NCI-H2196 (cell line): ENCODE measurements at regions not wholly inside any gene's neighbourhood (a gene's known extent, or its start where the extent isn't known, plus 50 kb on each side); places are given as distances from the start of the nearest gene placed in this dataset.
"Not testable (repeated sequence)": the region's sequence is repeated elsewhere in the genome, so short reads cannot be mapped to it uniquely, and the experiment has no call there.

Experiments
- DNase-seq: peaks from one replicate; lab custom pipeline; 2025; ENCODE audit not compliant: unreplicated experiment; lab: John Stamatoyannopoulos, UW

DNA sequence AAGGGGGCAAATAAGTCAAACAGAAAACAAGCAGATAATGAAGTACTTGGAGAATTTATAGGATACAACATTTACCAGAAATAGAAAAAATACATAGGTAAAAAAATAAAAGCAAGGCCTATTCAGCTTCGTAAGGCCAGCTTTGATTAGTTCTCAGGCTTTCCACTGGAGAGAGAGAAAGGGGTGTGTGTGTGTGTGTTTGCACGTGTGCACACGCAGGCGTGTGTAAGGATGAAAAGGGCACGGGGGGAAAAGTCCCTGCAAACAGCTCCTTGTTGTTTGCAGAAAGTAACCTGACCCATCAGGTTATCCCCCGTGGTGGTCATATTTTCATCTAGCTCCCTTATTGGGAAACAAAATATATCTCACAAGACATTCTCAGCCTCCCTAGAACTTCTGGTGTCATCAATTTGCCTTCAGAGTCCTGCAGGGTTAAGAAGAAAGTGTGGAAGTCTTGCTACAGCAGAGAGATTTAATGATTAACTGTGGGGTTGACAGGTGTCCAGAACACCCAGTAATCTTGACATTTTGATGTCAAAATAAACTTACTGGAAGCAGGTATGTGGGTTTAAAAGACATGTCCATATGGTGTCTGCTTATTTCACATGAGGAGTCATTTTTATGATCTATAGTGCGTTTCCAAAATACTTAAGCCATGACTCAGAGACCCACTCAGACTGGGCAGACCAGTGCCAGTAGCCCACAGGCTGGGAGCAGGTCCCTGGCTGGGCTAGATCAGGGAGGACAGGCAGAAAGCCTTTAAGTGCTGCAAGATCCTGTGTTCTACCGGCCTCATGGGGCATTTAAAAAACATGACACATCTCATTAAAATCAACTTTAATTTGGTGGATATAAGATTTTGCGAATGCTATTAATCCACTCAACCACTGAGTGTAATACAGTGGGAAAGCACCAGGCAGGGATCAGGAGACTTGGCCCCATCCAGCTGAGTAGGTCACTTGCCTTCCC lies 487.6 kb upstream of the CAMK1G start:
- DNase-seq, result no peak

DNA sequence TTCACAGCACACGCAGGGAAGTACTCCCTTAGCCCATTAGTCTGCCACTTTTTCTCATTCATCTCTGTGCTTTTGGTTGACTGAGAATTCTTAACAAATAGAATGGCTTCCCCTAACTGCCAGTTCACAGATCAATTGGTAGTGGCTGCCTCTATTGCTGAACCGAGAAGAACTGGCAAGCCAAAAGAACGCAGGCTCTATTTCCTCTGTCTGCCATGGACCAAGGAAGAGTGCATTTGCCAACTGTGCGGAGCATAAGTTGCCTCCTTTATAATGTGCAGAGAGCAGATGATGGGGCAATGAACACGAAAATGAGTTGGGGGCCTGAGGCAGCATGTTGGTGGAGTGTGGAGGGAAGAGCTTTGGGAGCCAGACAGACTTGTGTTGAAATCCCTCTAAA lies 483.1 kb upstream of the CAMK1G start:
- DNase-seq, result no peak

- no peak for DNase-seq
Measured at GRCh38 chr1:209101106-209101505, 482.4 kb upstream of the CAMK1G start.

DNA sequence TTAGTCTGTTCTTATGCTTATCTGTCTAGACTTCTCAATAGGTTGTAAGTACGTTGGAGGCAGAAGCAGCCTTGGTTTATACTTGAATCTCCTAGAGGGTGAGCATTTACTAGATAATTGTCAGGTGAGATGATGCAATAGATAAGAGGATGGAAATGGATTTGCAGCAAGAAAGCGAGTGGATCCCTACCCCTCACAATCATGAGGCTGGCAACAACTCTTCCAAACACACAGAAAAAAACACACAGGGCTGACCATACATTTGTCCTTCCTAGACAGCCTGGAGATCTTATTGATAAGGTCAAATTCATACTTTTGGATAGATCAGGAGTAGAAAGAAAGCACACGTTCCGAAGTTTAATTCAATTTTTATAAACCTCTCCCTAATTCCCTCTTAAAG lies 481.4 kb upstream of the CAMK1G start:
- no peak for DNase-seq

- DNase-seq, result no peak
Measured at GRCh38 chr1:209102531-209102930, 481.0 kb upstream of the CAMK1G start.

GRCh38 chr1:209103092-209103491 lies 480.4 kb upstream of the CAMK1G start:
- no peak for DNase-seq

DNA sequence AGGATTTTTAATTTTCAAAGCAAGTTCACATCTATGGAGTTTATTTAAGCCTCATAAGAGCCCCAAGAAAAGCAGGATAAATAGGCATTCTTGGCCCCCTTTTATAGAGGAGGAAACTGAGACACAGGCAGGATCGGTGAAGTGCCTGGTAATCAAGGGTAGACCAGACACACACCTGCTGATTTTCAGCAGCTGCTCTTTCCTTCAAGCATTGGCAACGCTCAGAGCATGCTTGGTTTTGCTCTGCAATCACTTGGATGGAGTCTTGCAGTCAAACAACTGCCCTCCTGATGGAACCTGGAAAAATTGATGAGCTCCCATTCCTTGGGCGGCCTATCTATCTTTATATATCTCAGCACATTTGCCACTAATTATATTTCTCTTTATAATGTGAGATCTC lies 478.9 kb upstream of the CAMK1G start:
- no peak for DNase-seq

DNA sequence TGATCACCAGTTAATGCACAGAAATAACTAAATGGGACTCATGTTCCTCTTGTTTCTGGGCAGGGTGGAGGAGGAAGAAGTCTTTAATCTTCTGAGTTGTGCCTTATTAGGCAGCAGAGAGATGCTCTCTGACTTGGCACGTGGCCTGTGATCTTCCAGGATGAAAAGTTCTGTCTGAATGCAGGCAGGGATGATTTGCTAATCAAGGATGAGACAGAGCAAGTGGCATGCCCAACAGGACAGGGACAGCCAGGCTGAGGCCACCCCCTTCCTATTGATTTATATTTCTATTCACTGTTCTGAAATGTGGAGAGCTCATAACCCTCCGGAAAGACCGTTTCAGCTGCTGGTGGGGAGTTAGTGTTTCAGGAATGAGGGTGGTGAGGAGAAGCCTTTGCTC lies 477.8 kb upstream of the CAMK1G start:
- no peak for DNase-seq

GRCh38 chr1:209106237-209106741 lies 477.2 kb upstream of the CAMK1G start:
- peak; percentile 21 for DNase-seq

- DNase-seq, result no peak
Measured at GRCh38 chr1:209106861-209107260, 476.7 kb upstream of the CAMK1G start.

DNA sequence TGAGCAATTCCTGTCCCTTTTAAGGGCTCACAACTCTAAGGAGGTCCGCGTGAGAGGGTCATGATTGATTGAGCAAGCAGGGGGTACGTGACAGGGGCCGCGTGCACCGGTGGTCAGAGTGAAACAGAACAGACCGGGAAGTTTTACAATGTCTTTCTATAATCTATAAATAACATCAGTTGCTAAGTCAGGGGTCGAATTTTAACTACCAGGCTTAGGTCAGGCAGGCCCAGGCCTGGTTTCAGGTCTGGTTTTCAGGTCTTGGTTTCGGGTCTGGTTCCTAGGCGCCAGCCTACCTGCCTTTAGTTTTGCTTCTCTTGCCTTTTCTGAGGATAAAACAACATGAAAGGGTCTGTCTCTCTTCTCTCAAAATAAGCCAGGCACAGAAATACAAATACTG lies 476.0 kb upstream of the CAMK1G start:
- DNase-seq, result no peak

GRCh38 chr1:209109001-209109785 lies 474.3 kb upstream of the CAMK1G start:
- no peak for DNase-seq

- DNase-seq, result no peak
Measured at GRCh38 chr1:209113521-209113920, 470.0 kb upstream of the CAMK1G start.

GRCh38 chr1:209116705-209117104 lies 466.8 kb upstream of the CAMK1G start:
- DNase-seq, result no peak

- no peak for DNase-seq
Measured at GRCh38 chr1:209123601-209124000, 459.9 kb upstream of the CAMK1G start.

- DNase-seq, result not testable (repeated sequence)
Measured at GRCh38 chr1:209129091-209129490, 454.4 kb upstream of the CAMK1G start.

DNA sequence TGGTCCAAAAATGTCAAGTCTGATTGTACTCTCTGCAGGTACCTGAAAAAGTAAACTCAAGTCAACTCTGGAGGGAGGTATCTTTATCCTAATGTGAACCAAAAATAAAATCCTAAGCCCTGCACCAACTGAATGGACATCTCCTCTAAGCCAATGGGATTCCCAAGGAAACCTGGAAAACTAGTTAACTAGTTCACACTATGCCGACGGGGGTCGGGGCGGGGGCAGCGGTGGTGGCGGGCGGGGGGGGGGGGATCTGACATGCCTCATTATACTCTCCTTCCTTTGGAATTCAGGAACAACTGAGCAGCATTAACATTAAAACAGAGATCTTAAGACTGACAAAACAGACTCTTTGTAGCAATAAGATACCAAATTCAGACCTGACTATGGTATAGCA lies 452.6 kb upstream of the CAMK1G start:
- no peak for DNase-seq

DNA sequence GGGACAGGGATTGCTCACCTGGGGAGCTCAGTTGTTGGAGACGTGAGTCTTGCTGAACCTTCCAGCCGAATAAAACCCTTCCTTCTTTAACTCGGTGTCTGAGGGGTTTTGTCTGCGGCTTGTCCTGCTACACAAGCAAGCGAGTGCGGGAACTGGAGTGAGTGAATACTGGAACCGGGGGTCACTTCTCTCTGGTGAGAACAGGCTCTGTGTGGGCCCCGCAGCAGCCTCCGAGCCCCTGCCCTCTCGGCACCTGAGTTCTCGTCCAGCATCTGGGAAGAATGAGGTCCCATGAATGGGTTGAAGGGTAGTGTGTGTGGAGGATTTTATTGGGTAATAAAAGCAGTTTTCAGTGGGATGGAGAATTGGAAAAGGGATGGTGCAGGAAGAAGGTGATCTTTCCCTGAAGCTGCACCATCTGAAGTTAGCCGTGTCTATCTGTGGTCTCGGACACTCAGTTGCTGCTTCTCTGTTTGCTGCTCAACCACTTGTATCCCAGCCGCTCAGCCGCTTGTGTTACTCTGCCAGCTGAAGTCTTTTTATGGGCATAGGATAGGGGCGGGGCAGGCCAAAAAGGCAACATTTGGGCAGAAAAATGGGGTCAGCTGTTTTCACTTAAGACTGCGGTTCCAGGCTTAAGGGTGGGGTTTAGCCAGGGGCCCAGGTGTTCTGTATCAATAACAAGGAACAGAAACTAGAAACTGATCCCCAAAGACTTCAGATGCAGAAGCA lies 450.6 kb upstream of the CAMK1G start:
- DNase-seq, result no peak

DNA sequence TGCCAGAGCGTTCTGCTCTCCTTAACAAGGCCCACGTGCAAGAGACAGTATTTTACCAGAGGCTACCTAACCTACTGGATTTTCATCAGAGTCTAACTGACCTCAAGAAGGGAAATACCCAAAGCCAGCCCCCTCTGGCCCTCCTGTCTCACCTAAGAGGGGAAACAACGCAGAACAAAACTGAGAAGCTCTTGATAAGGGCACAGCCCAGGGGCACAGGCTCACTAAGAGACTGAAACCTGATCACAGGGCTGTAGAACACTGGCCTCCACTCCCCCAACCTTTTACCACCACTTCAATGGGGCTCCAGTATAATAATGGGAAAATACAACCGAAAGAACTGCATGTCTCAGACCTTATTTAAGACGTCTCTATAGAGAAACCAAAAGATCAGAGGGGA lies 449.5 kb upstream of the CAMK1G start:
- DNase-seq, result no peak

DNA sequence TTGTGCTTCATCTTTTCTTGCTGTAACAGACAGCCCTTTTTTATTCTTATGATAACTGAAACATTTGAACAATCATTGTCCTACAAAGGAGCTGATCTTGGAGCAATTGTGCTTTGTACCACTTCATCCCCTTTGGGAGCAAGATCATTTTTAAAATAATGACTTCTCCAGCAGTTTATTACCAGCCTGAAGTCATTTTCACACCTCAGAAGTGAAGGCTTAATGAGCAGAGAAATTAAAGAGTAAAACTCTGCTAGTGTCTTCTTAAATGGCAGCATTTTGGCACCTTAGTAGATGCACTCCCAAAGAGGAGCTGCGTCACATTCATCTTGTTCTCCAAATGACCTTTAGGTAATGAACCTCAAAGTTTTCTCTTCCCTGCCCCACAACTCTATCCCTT lies 439.6 kb upstream of the CAMK1G start:
- no peak for DNase-seq

GRCh38 chr1:209150114-209150513 lies 433.4 kb upstream of the CAMK1G start:
- DNase-seq, result no peak
